NCI-H1694 treated with DMSO at 0.1 percent for 48 hours (cell line): ENCODE measurements at regions not wholly inside any gene's neighbourhood (a gene's known extent, or its start where the extent isn't known, plus 50 kb on each side); places are given as distances from the start of the nearest gene placed in this dataset.

Experiments used
- DNase-seq: peaks from one replicate; lab custom pipeline; 2025; lab: John Stamatoyannopoulos, UW

DNA sequence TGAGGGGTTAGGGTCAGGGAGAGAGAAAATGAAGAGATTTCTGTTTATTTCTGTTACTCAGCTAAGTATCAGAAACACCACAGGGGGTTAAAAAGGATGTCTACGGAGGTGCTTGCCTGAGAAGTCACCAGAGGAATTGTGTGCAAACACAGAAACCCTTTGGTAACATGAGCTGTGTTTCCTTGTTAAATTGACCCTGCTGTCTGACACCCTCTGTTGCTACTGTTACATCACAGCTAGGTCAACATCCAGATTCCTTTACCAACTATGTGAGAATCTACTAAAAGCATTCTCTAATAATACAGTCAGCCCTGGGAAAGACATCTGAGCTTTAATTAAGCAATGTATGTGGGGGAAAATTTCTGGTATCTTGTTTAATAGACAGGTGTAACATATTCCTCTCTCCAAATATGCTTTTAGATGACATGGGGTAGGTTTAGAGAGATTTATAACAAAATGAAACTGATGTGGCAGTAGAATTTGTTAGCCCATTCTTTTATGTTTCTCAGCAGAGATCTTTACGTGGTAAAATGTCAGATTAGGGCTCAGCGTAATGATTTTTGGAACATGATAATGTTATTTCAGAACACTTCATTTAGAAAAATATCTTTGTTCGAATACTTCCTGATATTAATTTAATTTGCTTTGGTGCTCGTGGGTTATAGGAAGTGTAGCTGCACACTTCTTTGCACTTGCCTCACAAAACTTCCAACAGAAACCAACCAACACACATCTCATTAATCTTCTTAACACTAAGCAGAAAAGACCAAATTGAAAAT is 168.0 kb upstream of the AHR start:
- DNase-seq, result no peak

DNA sequence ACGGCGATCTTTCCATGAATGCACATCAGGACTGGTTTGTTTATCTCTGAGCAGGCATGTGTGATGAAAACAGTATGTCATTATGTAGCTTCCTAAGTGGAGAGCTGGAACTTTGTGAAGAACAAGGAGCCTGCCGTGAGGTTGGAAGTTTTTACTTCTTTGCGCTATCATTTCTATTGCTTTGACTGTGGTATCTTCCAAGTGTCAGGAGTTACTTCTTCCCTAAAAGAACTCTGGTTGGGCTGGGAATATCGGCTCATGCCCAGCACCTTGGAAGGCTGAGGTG is 167.4 kb upstream of the AHR start:
- DNase-seq, result no peak

DNA sequence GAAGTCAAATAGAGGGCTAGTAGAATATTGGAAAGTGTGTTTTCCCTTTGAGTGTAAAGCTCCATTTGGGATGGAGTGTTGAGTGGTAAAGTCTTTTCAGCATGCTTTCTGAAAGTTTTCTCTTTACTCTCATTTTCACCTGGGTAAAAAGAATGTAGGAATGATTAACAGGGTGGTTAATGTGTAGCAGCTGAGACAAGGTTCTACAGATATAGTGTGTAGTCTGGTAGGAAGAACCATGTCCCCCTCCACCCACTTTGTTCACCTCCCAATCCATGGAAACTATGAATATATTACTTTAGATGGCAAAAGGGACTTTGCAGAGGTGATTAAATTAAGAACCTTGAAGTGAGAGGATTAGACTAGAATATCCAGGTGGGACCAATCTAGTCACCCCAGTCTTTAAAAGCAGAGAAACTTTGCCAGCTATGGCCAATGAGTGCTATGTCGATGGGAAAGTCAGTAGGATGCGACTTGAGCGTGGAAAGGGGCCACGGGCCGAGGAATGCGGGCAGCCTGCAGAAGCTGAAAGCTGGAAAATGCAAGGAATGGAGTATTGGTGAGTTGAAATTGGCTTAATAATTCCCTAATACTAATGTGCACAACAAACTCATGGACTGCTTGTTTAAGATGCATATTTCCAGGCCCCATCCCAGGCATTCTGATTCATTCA is 166.3 kb upstream of the AHR start:
- no peak for DNase-seq

DNA sequence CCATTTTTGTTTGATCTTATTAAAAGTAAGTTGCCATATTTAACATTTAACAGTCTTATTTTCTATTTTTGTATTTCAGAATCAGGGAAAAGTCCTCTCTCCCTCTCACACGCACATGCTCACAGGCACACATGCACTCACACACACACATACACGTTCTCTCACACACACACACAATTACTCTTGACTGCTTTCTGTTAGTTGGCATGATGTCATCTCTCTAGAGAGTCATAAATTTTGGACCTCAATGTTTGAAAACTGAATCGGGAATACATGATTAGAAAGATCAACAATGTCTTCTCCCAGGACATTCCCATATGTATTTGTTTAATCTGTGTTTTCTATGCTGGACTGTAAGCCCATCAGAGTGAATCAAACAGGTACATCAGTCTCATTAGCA is 165.7 kb upstream of the AHR start:
- DNase-seq, result no peak

DNA sequence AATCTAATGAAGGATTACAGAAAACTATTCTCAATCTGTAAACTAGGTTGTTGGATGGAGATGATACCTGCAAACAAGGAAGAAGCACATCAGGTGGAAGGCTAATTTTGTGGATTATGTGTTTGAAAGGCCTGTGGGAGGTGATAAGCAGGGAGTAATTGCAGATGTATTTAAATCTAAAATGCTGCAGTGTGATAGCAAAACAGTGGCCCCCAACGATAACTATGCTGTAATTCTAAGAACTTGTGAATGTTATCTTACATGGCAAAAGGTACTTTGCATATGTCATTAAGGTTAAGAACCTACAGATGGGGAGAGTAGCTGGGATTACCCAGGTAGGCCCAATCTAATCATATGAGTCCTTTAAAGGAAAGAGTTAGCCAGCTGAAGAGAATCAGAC is 164.5 kb upstream of the AHR start:
- DNase-seq, result no peak

DNA sequence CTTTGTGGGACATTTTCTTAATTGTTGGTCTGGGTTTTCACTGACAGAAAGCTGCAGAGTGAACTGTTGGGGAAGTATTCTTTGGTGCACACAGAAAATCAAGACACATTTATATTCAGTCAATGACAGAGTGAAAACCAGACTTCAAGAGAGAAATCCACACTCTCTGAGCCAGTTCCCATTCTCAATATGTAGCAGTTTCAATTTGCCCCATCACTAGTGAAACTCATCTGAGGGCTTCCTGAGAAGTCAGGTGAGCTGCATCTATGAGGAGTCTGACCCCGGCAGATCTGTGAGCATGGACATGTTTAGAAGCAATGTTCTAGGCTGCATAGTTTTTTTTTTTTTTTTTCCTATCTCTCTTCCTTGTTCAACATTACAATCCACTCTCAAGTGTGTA is 163.7 kb upstream of the AHR start:
- no peak for DNase-seq

DNA sequence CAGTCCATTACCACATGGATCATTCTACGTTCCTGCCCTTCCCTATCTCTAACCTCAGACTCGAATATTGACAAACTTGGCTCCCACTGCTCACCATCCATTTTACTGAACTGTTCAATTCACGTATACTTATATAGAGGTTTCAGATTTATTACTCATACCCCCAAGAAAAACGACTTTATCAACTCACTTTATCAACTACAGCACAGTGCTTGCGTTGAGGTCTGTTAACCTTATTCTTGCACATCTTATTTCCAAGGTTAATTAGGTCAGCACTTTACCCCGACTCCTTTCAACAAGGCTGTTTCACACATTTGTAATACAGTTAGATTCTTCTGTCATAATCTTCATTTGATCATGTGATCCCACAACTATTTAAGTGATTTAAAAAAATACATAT is 162.3 kb upstream of the AHR start:
- DNase-seq, result no peak

DNA sequence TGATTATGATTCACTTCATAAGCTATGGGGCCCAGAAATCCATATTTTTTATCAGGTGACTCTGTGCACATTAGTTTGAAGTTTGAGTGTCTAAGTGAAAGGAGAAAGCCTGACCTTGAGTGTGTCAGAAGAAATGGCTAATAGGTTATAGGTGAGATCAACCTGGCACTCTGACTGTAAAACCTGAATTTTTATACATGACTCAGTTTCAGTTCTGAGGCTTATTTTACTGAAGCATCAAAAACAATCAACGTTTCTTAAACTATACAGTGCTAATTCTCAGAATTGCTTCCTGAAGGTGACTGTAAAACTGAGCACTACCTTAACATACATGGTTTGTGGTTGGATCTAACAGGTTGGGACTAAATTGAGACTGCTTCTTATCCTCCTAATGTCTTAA is 159.4 kb upstream of the AHR start:
- DNase-seq, result no peak

DNA sequence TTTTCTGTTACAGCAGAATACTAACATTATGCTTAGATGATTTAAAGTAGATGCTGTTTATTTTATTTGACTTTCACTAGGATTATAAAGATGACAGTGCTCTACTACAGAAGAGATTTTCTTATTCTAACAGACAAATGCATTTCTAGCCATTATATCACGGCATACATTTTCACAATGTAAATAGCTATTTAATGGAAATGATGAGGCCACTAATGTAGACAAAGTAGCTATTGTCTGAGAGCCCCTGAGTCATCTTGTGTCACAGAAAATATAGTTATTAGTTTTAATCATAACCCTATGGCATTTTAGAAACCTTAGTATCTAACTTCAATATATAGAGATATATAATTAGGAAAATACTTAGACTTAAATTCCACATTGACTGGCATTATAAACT is 158.0 kb upstream of the AHR start:
- DNase-seq, result no peak

DNA sequence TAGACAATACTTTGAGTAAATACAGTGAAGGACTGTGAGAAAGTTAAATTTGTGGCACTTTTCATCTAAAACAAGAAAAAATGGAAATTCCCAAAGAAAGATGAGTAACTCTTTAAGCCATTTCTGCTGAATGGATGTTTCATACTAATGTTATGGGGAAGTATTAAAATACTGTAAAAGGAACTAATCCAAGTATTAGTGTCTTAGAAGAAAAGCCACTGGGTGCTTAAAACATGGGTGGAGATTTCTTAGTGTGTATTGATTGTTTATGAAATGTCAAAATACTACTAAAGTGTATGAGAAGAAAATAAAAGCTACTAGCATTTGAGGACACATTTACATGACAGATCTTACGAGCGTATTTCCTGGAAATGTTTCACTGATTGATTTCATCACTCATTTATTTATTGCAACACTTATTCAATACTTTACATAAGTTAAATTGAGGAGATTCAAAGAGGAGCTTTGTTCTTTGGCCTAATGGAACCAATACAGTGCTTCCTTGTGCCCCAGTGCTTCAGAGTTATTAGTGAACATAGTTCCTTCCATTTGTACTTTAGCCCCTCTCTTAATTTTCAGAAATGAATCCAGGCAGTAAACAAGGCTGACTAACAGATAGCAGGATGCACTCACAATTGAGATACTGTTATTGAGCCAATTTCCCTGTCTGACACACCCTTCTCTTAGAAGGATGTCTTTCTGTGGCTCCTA is 155.5 kb upstream of the AHR start:
- no peak for DNase-seq

DNA sequence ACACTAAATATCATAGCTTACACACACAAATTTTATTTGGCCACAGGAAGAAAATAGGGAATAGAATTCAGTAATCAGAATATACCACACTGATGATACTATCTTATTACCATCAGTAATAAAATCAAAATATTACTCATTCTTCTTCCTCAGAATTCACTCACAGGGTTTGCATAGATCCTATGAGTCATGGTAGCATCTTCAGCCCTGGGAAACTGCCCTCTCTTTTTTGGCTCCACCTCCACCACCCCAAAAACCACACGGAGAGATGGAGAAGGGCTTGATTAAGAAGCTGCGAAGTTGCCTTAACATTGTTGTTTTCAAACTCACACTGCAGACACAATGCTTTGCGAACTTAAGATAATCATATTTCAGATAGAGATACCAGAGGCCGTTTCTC is 154.1 kb upstream of the AHR start:
- DNase-seq, result no peak

DNA sequence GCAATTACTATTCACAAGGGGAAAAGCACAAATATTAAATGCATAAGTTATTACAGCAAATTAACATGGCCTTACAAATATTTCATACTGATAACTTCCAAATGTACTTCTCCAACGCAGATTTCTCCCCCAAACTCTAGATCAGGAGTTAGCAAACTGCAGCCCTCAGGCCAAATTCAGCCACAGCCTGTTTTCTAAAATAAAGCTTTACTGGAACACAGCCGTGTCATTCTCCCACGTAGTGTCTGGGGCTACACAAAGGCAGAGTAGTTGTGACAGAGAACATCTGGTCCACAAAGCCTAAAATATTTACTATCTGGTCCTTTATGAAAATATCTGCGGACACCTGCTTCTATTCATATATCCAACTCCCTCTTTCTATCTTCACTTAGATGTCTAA is 151.8 kb upstream of the AHR start:
- DNase-seq, result no peak

DNA sequence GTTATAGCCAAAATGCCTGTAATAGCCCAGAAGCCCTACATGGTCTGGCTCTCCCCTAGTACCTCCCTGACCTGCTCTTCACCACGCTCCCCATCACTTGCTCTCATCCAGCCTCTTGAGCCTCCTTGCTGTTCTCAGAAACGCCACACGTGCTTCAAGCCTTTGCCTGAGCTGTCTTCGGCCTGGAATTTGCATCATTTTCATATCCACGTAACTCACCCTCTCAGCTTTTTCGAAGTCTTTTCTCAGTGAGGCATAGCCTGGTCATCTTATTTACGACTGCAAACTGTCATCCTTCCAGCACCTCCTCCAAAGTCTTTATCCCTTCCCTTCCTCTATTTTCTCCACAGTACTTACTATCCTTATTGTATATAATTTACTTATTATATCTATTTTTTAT is 151.0 kb upstream of the AHR start:
- DNase-seq, result no peak

DNA sequence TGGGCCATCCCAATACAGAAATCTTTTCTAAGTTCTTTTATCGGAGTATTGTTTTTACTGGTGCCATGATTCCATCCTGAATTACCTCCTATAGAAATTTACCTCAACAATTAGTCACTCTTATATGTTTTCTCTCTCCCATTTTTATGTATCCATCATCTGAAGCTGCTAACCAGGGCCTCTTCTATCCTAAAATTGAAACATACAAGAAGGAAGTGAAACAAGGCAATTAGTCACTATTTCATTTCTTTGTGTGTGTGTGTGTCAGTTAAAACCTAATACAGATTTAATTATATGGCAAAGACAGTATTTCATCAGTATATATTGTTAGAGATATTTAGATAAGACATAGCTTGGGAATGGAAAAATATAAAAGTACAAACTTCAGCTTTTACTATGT is 148.4 kb upstream of the AHR start:
- no peak for DNase-seq

DNA sequence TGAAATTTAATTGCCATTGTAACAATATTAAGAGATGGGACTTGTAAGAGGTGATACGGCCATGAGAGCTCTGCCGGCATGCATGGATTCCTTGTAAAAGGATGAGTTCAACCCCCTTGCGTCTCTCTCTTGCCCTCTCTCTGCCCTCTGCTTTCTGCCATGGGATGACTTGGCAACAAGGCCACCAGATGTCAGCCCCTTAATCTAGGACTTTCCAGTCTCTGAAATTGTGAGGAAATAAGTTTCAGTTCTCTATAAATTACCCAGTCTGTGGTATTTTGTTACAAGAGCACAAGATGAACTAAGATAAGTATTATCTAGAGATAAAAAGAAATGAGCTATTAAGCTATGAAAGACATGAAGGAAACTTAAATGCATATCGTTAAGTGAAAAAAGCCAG is 145.7 kb upstream of the AHR start:
- DNase-seq, result no peak

DNA sequence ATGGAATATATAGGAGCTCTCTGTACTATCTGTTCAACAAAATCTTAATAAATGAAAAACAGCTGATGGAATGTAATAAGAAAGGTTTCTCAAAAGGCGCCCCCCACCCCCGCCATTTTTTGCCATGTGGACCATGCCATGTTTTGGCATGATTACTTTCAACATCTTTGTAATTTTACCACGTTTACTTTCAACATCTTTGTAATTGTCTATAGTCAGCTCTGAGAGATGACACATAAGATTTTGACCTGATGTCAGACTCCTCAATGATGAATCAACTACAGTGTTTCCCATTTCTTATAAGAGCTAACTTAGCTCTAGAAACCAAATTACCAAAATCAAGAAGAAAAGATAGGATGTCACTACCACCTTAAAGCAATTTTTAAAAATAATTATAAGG is 144.9 kb upstream of the AHR start:
- DNase-seq, result no peak

DNA sequence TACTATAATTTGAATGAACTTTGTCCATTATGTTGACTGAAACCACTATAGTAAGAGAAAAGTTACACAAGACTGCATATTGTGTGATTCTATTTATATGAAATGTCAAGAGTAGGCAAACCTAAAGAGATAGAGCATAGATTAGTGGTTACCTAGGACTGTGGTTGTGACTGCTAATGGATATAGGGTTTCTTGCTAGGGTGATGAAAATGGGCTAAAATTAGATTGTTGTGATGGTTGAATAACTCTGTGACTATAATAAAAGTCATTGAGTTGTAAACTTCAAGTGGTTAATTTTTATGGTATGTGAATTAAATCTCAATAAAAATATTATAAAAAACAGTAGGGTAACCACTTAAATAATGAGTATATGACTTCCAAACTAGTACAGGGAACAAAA is 142.9 kb upstream of the AHR start:
- DNase-seq, result no peak

DNA sequence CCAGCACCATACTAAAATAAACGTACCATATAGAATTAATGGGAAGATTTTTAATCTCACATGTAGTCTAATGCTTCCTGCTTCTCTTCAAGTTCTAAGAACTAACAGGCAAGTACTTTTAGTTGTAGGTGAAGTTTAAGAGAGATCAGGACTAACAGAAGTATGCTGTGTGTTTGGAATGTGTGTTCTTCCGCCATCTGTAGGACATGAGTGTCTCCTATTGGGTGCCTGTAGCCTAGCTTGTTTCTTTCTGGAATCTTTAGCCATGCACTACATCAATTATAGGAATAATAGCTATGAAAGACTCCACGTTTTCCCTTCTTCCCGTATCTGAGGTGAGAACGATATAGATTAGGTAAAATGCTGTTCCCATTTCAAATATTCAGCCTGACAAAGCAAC is 140.2 kb upstream of the AHR start:
- DNase-seq, result no peak

DNA sequence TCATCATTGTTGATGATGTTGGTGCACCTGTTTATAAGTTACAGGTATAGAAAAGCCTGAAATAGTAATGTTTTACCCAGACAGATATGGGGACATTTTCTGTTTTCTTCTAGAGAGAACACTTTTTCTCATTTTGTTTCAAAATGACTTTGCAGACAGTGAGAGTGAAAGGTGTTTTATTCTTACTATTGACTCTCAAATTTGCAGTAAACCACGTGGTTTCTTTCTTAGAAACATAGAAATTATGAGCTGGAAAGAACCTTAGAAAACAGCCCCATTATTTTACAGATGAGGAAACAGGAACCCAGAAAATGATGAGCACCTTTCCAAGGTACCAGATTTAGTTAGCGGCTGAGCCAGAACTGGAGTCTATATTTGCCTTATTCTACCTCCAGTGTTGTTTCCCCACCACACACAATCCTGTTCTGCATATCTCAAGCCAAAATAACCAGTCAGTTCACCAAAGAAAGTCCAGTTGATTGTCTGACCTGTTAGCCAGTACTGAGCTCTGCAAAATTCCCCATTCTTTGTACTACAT is 138.9 kb upstream of the AHR start:
- no peak for DNase-seq

DNA sequence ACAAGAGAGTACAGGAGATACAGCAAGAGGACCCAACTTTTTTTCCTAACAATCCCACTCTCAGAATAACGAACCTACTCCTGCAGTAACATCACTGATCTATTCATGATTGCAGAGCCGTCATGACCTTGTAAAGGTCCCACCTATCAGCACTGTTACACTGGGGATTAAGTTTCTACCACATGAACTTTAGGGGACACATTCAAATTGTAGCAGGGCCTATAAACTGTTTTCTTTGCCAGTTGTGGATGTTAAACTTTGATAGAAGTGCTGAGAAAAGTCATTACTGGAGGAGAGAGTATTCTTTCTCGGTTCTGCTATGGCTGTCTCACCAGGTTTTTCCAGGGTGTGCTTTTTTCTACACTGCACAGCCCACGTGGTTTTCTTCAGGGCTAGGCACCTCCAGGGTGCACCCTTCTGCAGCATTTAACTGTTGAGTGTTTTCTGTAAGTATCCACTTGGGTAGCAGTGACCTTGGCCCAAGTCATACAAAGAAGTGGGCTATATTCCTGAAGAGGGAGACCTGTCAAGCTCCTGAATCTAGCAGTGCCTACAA is 131.6 kb upstream of the AHR start:
- DNase-seq, result no peak

DNA sequence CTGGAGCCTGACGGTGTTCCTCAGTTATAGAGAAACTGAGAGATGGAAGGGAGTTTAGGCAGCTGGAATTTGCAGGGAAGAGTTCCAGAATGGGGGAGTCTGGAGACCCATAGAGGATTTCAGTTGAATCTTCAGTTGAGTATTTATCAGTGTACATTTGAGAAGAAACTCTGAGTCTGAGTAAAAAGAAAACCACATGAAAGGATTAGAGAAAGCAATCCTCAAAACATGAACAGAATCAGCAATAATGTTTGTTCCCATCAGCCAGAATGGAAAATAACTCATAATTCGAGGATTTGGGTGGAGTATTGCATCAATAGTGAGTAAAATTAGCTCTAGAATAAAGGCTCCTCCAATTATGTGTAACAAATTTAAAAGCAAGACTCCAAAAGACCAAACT is 130.0 kb upstream of the AHR start:
- no peak for DNase-seq

DNA sequence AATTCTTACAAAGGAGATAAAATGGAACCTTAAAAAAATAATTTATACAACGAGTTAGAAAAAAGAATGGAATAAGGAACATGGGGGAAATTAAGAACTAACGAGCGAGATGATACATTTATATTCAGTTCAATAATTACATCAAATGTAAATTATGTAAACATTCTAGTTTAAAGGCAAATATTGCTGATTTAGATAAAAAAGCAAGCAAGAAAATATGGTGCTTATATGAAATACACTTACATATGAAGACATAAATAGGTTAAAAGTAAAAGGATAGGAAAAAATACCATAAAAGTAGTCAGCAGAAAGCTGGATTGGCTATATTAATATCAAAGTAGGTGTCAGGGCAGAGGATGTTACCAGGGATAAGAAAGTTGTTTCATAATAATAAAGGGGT is 127.0 kb upstream of the AHR start:
- DNase-seq, result no peak

DNA sequence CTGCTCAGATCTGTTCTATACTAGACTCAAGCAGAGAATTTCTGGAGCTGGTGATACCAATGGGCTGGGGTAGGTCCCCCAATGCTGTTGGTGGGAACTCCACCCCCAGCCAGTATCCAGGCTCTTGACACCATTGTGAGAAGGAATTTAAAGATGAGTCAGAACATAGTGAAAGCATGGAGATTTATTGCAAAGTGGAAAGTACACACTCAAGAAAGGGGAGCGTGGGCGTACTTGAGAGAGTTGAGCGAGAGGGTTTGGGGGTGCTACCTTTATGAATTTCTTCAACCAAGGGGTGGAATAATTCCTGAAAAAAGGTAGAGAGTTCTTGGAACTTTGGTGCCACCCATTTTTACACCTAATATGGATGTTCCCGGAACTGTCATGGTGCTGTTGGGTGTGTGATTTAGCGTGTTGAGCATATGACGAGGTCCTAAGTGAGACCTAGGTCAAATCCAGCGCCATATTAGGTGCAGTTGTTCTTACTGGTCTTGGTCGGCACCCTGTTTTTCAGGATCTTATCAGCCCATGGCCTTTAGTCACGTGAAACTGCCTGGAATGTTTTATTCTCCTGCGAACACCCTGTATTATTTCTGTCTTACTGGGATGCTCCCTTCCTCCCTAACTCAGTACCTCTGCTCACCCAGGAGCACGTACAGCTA is 122.0 kb upstream of the AHR start:
- no peak for DNase-seq
